GM18858 (cell line): ENCODE measurements at regions not wholly inside any gene's neighbourhood (a gene's known extent, or its start where the extent isn't known, plus 50 kb on each side); places are given as distances from the start of the nearest gene placed in this dataset.

Experiments
- ATAC-seq: cut with Tn5 transposase; IDR thresholded peaks from one replicate; pipeline ENCODE4 v1.9.1; 2021; ENCODE audit not compliant: unreplicated experiment

- no peak for ATAC-seq
Observed at GRCh38 chr6:104229057-104229456, 630.7 kb downstream of the HACE1 start.

- ATAC-seq, result no peak
Observed at GRCh38 chr6:104227508-104227907, 632.2 kb downstream of the HACE1 start.

GRCh38 chr6:104226790-104227446, 632.8 kb downstream of the HACE1 start:
- no peak for ATAC-seq

- no peak for ATAC-seq
Observed at GRCh38 chr6:104218116-104218515, 641.6 kb downstream of the HACE1 start.

- no peak for ATAC-seq
Observed at GRCh38 chr6:104214901-104215300, 644.8 kb downstream of the HACE1 start.

GRCh38 chr6:104212977-104213668, 646.6 kb downstream of the HACE1 start:
- ATAC-seq, result no peak

GRCh38 chr6:104207635-104208034, 652.1 kb downstream of the HACE1 start:
- ATAC-seq, result no peak

- no peak for ATAC-seq
Observed at GRCh38 chr6:104201557-104201956, 658.2 kb downstream of the HACE1 start.

GRCh38 chr6:104187616-104188015, 672.1 kb downstream of the HACE1 start:
- ATAC-seq, result no peak

GRCh38 chr6:104186831-104187230, 672.9 kb downstream of the HACE1 start:
- ATAC-seq, result no peak

GRCh38 chr6:104183816-104184435, 675.8 kb downstream of the HACE1 start:
- ATAC-seq, result no peak

- ATAC-seq, result no peak
Observed at GRCh38 chr6:104182811-104183210, 676.9 kb downstream of the HACE1 start.

GRCh38 chr6:104173668-104174067, 686.1 kb downstream of the HACE1 start:
- ATAC-seq, result no peak

- ATAC-seq, result no peak
Observed at GRCh38 chr6:104170401-104170800, 689.3 kb downstream of the HACE1 start.

- no peak for ATAC-seq
Observed at GRCh38 chr6:104166055-104166668, 693.6 kb downstream of the HACE1 start.

- ATAC-seq, result no peak
Observed at GRCh38 chr6:104162036-104162669, 697.6 kb downstream of the HACE1 start.

- ATAC-seq, result no peak
Observed at GRCh38 chr6:104159045-104159618, 700.6 kb downstream of the HACE1 start.

- ATAC-seq, result no peak
Observed at GRCh38 chr6:104143757-104144156, 716.0 kb downstream of the HACE1 start.

- no peak for ATAC-seq
Observed at GRCh38 chr6:104134876-104135275, 724.8 kb downstream of the HACE1 start.

- ATAC-seq, result no peak
Observed at GRCh38 chr6:104130343-104130742, 729.4 kb downstream of the HACE1 start.
